ENCODE measurements at regions not wholly inside any gene's neighbourhood (a gene's known extent, or its start where the extent isn't known, plus 50 kb on each side); places are given as distances from the start of the nearest gene placed in this dataset.

- Histone ChIP-seq H3K27me3 (replicated peaks; ENCODE audit: control insufficient read depth, insufficient read depth, low read length) (no peaks in the 10 kb centered on the region), H3K36me3 (ENCODE audit: control insufficient read depth, insufficient read depth, low read length) (no peaks in the 10 kb centered on the region), H3K4me1 (0 out of 2 replicates have a peak, but pooled peaks cover 4% of the 10 kb centered on the region), H3K4me3 (ENCODE audit: low read depth, low read length) (no peak overlapping the region), H3K9me3 (no peaks in the 10 kb centered on the region)
- Mint-ChIP-seq H3K4me1 (ENCODE audit: low read depth, unreplicated experiment) (no peaks in the 10 kb centered on the region), H3K4me3 (ENCODE audit: unreplicated experiment) (no peak overlapping the region), H3K9me3 (ENCODE audit: unreplicated experiment) (no peaks in the 10 kb centered on the region), H3K27ac (ENCODE audit: unreplicated experiment) (no peak overlapping the region), H3K27me3 (ENCODE audit: insufficient read depth, unreplicated experiment) (no peaks in the 10 kb centered on the region), H3K36me3 (ENCODE audit: insufficient read depth, unreplicated experiment) (no peaks in the 10 kb centered on the region)
- ChIA-PET POLR2A (no interaction called here), CTCF (no interaction called here)
- no peak for TF ChIP-seq CTCF (IDR thresholded peaks at IDR 0.05; ENCODE audit: insufficient read depth in 1 of 2, low read depth in 1 of 2, low read length in 1 of 2, severe bottlenecking in 1 of 2, unreplicated experiment in 1 of 2)
- no TSS peak for BruUV-seq (replicated peaks)
- DNase-seq = no peak
- intact Hi-C loops (cut with micrococcal nuclease; ENCODE audit: unreplicated experiment) = no loop called here
Measured at GRCh38 chr13:40223585-40223984, 442.9 kb downstream of the FOXO1 start.

- Histone ChIP-seq H3K4me1 (peaks cover 10% of the 10 kb centered on the region; the same call in 1 of the 2 replicates), H3K27me3 (replicated peaks; ENCODE audit: control insufficient read depth, insufficient read depth, low read length) (no peaks in the 10 kb centered on the region), H3K36me3 (ENCODE audit: control insufficient read depth, insufficient read depth, low read length) (no peaks in the 10 kb centered on the region), H3K9me3 (no peaks in the 10 kb centered on the region; the same call in 1 of the 2 replicates), H3K4me3 (ENCODE audit: low read depth, low read length) (no peak overlapping the region)
- Mint-ChIP-seq H3K4me3 (ENCODE audit: unreplicated experiment) (no peak overlapping the region), H3K36me3 (ENCODE audit: insufficient read depth, unreplicated experiment) (no peaks in the 10 kb centered on the region), H3K4me1 (ENCODE audit: low read depth, unreplicated experiment) (peaks cover 21% of the 10 kb centered on the region), H3K27ac (ENCODE audit: unreplicated experiment) (no peak overlapping the region), H3K9me3 (ENCODE audit: unreplicated experiment) (no peaks in the 10 kb centered on the region), H3K27me3 (ENCODE audit: insufficient read depth, unreplicated experiment) (no peaks in the 10 kb centered on the region)
- no TSS peak for BruUV-seq (replicated peaks)
- intact Hi-C loops (cut with micrococcal nuclease; ENCODE audit: unreplicated experiment) = no loop called here
- CTCF ChIA-PET = no interaction called here
- no peak for TF ChIP-seq CTCF (IDR thresholded peaks at IDR 0.05; ENCODE audit: insufficient read depth in 1 of 2, low read depth in 1 of 2, low read length in 1 of 2, severe bottlenecking in 1 of 2, unreplicated experiment in 1 of 2)
- POLR2A ChIA-PET = no interaction called here
- DNase-seq = no peak
Measured at GRCh38 chr13:40228496-40228895, 437.9 kb downstream of the FOXO1 start.

- peaks cover 10% of the 10 kb centered on the region; the same call in 1 of the 2 replicates for H3K4me1 ChIP-seq
- Mint-ChIP-seq H3K27me3 (ENCODE audit: insufficient read depth, unreplicated experiment) (no peaks in the 10 kb centered on the region), H3K4me3 (ENCODE audit: unreplicated experiment) (no peak overlapping the region), H3K4me1 (ENCODE audit: low read depth, unreplicated experiment) (peaks cover 21% of the 10 kb centered on the region), H3K27ac (ENCODE audit: unreplicated experiment) (no peak overlapping the region), H3K36me3 (ENCODE audit: insufficient read depth, unreplicated experiment) (no peaks in the 10 kb centered on the region), H3K9me3 (ENCODE audit: unreplicated experiment) (no peaks in the 10 kb centered on the region)
- ChIA-PET CTCF (no interaction called here), POLR2A (no interaction called here)
- no peaks in the 10 kb centered on the region for H3K36me3 ChIP-seq (ENCODE audit: control insufficient read depth, insufficient read depth, low read length)
- intact Hi-C loops (cut with micrococcal nuclease; ENCODE audit: unreplicated experiment) = no loop called here
- no peaks in the 10 kb centered on the region for H3K27me3 ChIP-seq (replicated peaks; ENCODE audit: control insufficient read depth, insufficient read depth, low read length)
- BruUV-seq (replicated peaks) = no TSS peak
- no peak for TF ChIP-seq CTCF (IDR thresholded peaks at IDR 0.05; ENCODE audit: insufficient read depth in 1 of 2, low read depth in 1 of 2, low read length in 1 of 2, severe bottlenecking in 1 of 2, unreplicated experiment in 1 of 2)
- H3K4me3 ChIP-seq (ENCODE audit: low read depth, low read length) = no peak overlapping the region
- no peaks in the 10 kb centered on the region; the same call in 1 of the 2 replicates for H3K9me3 ChIP-seq
- DNase-seq = no peak
Measured at GRCh38 chr13:40228990-40229389, 437.5 kb downstream of the FOXO1 start.

All from Caco-2 (cell line).